ENCODE measurements at regions not wholly inside any gene's neighbourhood (a gene's known extent, or its start where the extent isn't known, plus 50 kb on each side); places are given as distances from the start of the nearest gene placed in this dataset.

- in situ Hi-C loops (cut with MboI; ENCODE audit: low sequenced_read_pairs, unreplicated experiment) = no loop called here
- no peak for DNase-seq (ENCODE audit: low spot score)
These were observed 318.9 kb upstream of the ZMIZ1 start for GRCh38 chr10:78749898-78750297.

GRCh38 chr10:78750418-78750817, 318.3 kb upstream of the ZMIZ1 start:
- in situ Hi-C loops (cut with MboI; ENCODE audit: low sequenced_read_pairs, unreplicated experiment) = no loop called here
- DNase-seq (ENCODE audit: low spot score) = no peak
- no peak for TF ChIP-seq CTCF (IDR thresholded peaks at IDR 0.05; ENCODE audit: borderline replicate concordance, control extremely low read depth, extremely low read depth, insufficient read depth, missing control alignments)

More at GRCh38 chr10:78749898-78750297, 318.9 kb upstream of the ZMIZ1 start:
- TF ChIP-seq CTCF (IDR thresholded peaks at IDR 0.05; ENCODE audit: borderline replicate concordance, control extremely low read depth, extremely low read depth, insufficient read depth, missing control alignments) = no peak

GRCh38 chr10:78751716-78752115, 317.1 kb upstream of the ZMIZ1 start:
- TF ChIP-seq CTCF (IDR thresholded peaks at IDR 0.05; ENCODE audit: borderline replicate concordance, control extremely low read depth, extremely low read depth, insufficient read depth, missing control alignments) = no peak
- DNase-seq (ENCODE audit: low spot score) = no peak
- in situ Hi-C loops (cut with MboI; ENCODE audit: low sequenced_read_pairs, unreplicated experiment) = no loop called here

GRCh38 chr10:78752221-78752620, 316.5 kb upstream of the ZMIZ1 start:
- DNase-seq (ENCODE audit: low spot score) = no peak
- no peak for TF ChIP-seq CTCF (IDR thresholded peaks at IDR 0.05; ENCODE audit: borderline replicate concordance, control extremely low read depth, extremely low read depth, insufficient read depth, missing control alignments)
- in situ Hi-C loops (cut with MboI; ENCODE audit: low sequenced_read_pairs, unreplicated experiment) = no loop called here

GRCh38 chr10:78752708-78753107, 316.1 kb upstream of the ZMIZ1 start:
- in situ Hi-C loops (cut with MboI; ENCODE audit: low sequenced_read_pairs, unreplicated experiment) = no loop called here
- TF ChIP-seq CTCF (IDR thresholded peaks at IDR 0.05; ENCODE audit: borderline replicate concordance, control extremely low read depth, extremely low read depth, insufficient read depth, missing control alignments) = no peak
- no peak for DNase-seq (ENCODE audit: low spot score)

- in situ Hi-C loops (cut with MboI; ENCODE audit: low sequenced_read_pairs, unreplicated experiment) = no loop called here
- TF ChIP-seq CTCF (IDR thresholded peaks at IDR 0.05; ENCODE audit: borderline replicate concordance, control extremely low read depth, extremely low read depth, insufficient read depth, missing control alignments) = no peak
- DNase-seq (ENCODE audit: low spot score) = no peak
These were observed 314.3 kb upstream of the ZMIZ1 start for GRCh38 chr10:78754269-78755062.

All from GM13976 (cell line).